Kidney (tissue), 13 donors: ENCODE measurements at regions not wholly inside any gene's neighbourhood (a gene's known extent, or its start where the extent isn't known, plus 50 kb on each side); places are given as distances from the start of the nearest gene placed in this dataset.

Experiments used
- DNase-seq, 5 donors: peaks; one replicate each; pipeline ENCODE4 v3.0.0-alpha.2; 2013 to 2020
- FAIRE-seq: peaks from 2 replicates; lab custom pipeline; 2012; peaks lifted over from hg19 to GRCh38; lab: Jason Lieb, UNC
- H3K27ac ChIP-seq, 2 donors: one replicate each; pipeline ENCODE4 v1.7.0; 2013; ENCODE audit warnings: low read depth in 2 of 2, low read length in 2 of 2, inconsistent platforms in 1 of 2
- H3K27me3 ChIP-seq: one replicate; pipeline ENCODE4 v1.7.1; 2013; ENCODE audit warnings: low read length, inconsistent platforms; ENCODE audit not compliant: control insufficient read depth, insufficient read depth
- H3K36me3 ChIP-seq, 3 donors: one replicate each; pipeline versions ENCODE4 v1.7.0 to v1.7.1; 2013; ENCODE audit warnings: low read length in 3 of 3, control low read depth in 1 of 3, inconsistent platforms in 1 of 3; ENCODE audit not compliant: insufficient read depth in 3 of 3, control insufficient read depth in 2 of 3
- H3K4me1 ChIP-seq, 3 donors: one replicate each; pipeline versions ENCODE4 v1.7.0 to v1.7.1; 2013; ENCODE audit warnings: low read length in 3 of 3, inconsistent platforms in 1 of 3, low read depth in 1 of 3; ENCODE audit not compliant: control insufficient read depth in 2 of 3, insufficient read depth in 2 of 3
- H3K4me3 ChIP-seq, 3 donors: one replicate each; pipeline versions ENCODE4 v1.7.0 to v1.8.1; 2013; ENCODE audit warnings: low read length in 3 of 3, control low read depth in 1 of 3, inconsistent platforms in 1 of 3
- H3K9ac ChIP-seq, 3 donors: one replicate each; pipeline versions ENCODE4 v1.7.0 to v1.7.1; 2013; ENCODE audit warnings: low read length in 3 of 3, control low read depth in 1 of 3, inconsistent platforms in 1 of 3
- H3K9me3 ChIP-seq, 3 donors: one replicate each; pipeline versions ENCODE4 v1.7.0 to v1.7.1; 2013; ENCODE audit warnings: low read length in 3 of 3, control low read depth in 1 of 3, inconsistent platforms in 1 of 3; ENCODE audit not compliant: control insufficient read depth in 2 of 3, insufficient read depth in 1 of 3
- intact Hi-C: fragments of 100-400 bp; cut with DNase I; formaldehyde crosslinking; loops from one replicate; pipeline ENCODE4 v1.11.1; 2022
- TF ChIP-seq, protein P1 (sequence below): IDR thresholded peaks from 3 replicates; pipeline ENCODE4 v1.5.1; 2012; ENCODE audit warnings: mild to moderate bottlenecking, moderate library complexity, borderline replicate concordance; ENCODE audit not compliant: insufficient read depth; ENCODE audit errors: extremely low read depth
- donor health status: control.
- donor health status: control.
- donor health status: control.
- donor health status: control.
- donor health status: control.
- donor health status: DM: yes; HTN: yes; CAD: no.
- donor health status: Normal renal cell carcinoma (clear cell type).

GRCh38 chr1:239799617-239800016, 292.1 kb upstream of the FMN2 start:
- Histone ChIP-seq H3K4me1 (no peaks in the 10 kb centered on the region), H3K27me3 (no peaks in the 10 kb centered on the region), H3K9ac (no peak overlapping the region), H3K4me3 (no peak overlapping the region), H3K9me3 (no peaks in the 10 kb centered on the region), H3K27ac (no peak overlapping the region), H3K36me3 (no peaks in the 10 kb centered on the region)
- intact Hi-C loops, result no loop called here
- FAIRE-seq, result no peak
- no peak for DNase-seq
- TF ChIP-seq, protein P1, sequence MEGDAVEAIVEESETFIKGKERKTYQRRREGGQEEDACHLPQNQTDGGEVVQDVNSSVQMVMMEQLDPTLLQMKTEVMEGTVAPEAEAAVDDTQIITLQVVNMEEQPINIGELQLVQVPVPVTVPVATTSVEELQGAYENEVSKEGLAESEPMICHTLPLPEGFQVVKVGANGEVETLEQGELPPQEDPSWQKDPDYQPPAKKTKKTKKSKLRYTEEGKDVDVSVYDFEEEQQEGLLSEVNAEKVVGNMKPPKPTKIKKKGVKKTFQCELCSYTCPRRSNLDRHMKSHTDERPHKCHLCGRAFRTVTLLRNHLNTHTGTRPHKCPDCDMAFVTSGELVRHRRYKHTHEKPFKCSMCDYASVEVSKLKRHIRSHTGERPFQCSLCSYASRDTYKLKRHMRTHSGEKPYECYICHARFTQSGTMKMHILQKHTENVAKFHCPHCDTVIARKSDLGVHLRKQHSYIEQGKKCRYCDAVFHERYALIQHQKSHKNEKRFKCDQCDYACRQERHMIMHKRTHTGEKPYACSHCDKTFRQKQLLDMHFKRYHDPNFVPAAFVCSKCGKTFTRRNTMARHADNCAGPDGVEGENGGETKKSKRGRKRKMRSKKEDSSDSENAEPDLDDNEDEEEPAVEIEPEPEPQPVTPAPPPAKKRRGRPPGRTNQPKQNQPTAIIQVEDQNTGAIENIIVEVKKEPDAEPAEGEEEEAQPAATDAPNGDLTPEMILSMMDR, result no peak

GRCh38 chr1:239800861-239801260, 290.8 kb upstream of the FMN2 start:
- H3K27me3 ChIP-seq, result no peaks in the 10 kb centered on the region
- H3K27ac ChIP-seq, result no peak overlapping the region
- DNase-seq, result no peak
- no peaks in the 10 kb centered on the region for H3K9me3 ChIP-seq
- no peak overlapping the region for H3K4me3 ChIP-seq
- H3K36me3 ChIP-seq, result no peaks in the 10 kb centered on the region
- no peaks in the 10 kb centered on the region for H3K4me1 ChIP-seq
- no peak for FAIRE-seq
- no peak overlapping the region for H3K9ac ChIP-seq
- TF ChIP-seq, protein P1, result no peak
- intact Hi-C loops, result no loop called here

DNA sequence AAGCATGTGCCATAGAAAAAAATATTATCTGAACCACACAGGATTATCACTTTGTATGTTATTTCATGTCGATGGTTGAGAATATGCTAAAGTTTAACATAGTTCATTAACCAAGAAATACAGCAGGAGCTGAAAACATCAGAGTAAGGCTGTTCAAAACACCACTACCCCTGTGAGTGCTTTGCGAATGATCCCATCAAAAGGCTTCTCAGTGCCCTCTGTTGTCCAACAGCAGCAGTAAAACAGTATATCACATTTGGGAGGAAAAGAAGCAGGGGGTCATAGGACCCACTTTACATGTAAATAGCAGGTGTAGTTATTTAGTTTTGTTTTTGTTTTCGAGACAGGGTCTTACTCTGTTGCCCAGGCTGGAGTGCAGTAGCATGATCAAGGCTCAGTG, 289.4 kb upstream of the FMN2 start:
- H3K27ac ChIP-seq, result no peak overlapping the region

More for the DNA sequence above, 289.4 kb upstream of the FMN2 start:
- no peaks in the 10 kb centered on the region for H3K9me3 ChIP-seq
- no peak overlapping the region for H3K4me3 ChIP-seq
- no peaks in the 10 kb centered on the region for H3K27me3 ChIP-seq
- no peak for DNase-seq
- TF ChIP-seq, protein P1, result no peak
- intact Hi-C loops, result no loop called here
- no peak overlapping the region for H3K9ac ChIP-seq
- FAIRE-seq, result no peak
- H3K36me3 ChIP-seq, result no peaks in the 10 kb centered on the region
- H3K4me1 ChIP-seq, result no peaks in the 10 kb centered on the region
